SK-N-SH (cell line): ENCODE measurements at regions not wholly inside any gene's neighbourhood (a gene's known extent, or its start where the extent isn't known, plus 50 kb on each side); places are given as distances from the start of the nearest gene placed in this dataset.

Experiments used
- CTCF ChIA-PET: fragments of 300-600, 350-600 bp; formaldehyde crosslinking; extraction: SDS; loops from one replicate; lab custom pipeline; 2021; lab: Yijun Ruan, JAX
- POLR2A ChIA-PET: fragments of 350-600 bp; sonication (Branson Sonifier 250); formaldehyde crosslinking; extraction: SDS; loops from one replicate; lab custom pipeline; 2020; ENCODE audit warnings: antibody characterized with exemption, inconsistent platforms; lab: Yijun Ruan, JAX
- DNase-seq: peaks from one replicate; pipeline ENCODE4 v3.0.0; 2012
- H2AFZ ChIP-seq: fragments of 200-600 bp; sonication (generic); 2 replicates; pipeline ENCODE4 v1.8.1; 2016; ENCODE audit warnings: antibody characterized with exemption, mild to moderate bottlenecking, low read depth
- H3F3A ChIP-seq: fragments of 200-600 bp; sonication (generic); replicated peaks from 2 replicates; pipeline ENCODE3; 2016; ENCODE audit warnings: antibody characterized with exemption, mild to moderate bottlenecking; ENCODE audit not compliant: insufficient read depth
- H3K27ac ChIP-seq, 2 experiments: fragments of 200-500 bp in 1 of 2; fragments of 200-600 bp in 1 of 2; sonication (Bioruptor generic) in 1 of 2; sonication (generic), shearing (Covaris generic) in 1 of 2; 2 replicates each; pipeline versions ENCODE4 v1.5.1 to v1.6.1; 2014 to 2016; ENCODE audit warnings: low read depth in 2 of 2, inconsistent platforms in 1 of 2, low read length in 1 of 2, mild to moderate bottlenecking in 1 of 2, mixed read lengths in 1 of 2
- H3K27me3 ChIP-seq: fragments of 200-600 bp; sonication (generic), shearing (Covaris generic); 2 replicates; pipeline ENCODE4 v1.6.1; 2016; ENCODE audit warnings: mixed run types; ENCODE audit not compliant: insufficient read depth
- H3K36me3 ChIP-seq, 2 experiments: fragments of 200-500 bp in 1 of 2; fragments of 200-600 bp in 1 of 2; sonication (Bioruptor generic) in 1 of 2; sonication (generic) in 1 of 2; replicated peaks in 1 of 2; 2 replicates each; pipeline versions ENCODE3 to v1.5.1; 2014 to 2016; ENCODE audit warnings: low read length in 1 of 2, mild to moderate bottlenecking in 1 of 2; ENCODE audit not compliant: insufficient read depth in 2 of 2, control insufficient read depth in 1 of 2
- H3K4me1 ChIP-seq, 2 experiments: fragments of 200-500 bp in 1 of 2; fragments of 200-600 bp in 1 of 2; sonication (Bioruptor generic) in 1 of 2; sonication (generic), shearing (Covaris generic) in 1 of 2; 2 replicates each; pipeline versions ENCODE4 v1.5.1 to v1.6.1; 2014 to 2016; ENCODE audit warnings: low read depth in 1 of 2, low read length in 1 of 2, mixed run types in 1 of 2; ENCODE audit not compliant: insufficient read depth in 2 of 2, control insufficient read depth in 1 of 2
- H3K4me2 ChIP-seq: fragments of 200-600 bp; sonication (generic), shearing (Covaris generic); 2 replicates; pipeline ENCODE4 v1.6.1; 2017; ENCODE audit warnings: mixed run types
- H3K4me3 ChIP-seq, 2 experiments: fragments of 200-500 bp in 1 of 2; fragments of 200-600 bp in 1 of 2; sonication (Bioruptor generic) in 1 of 2; sonication (generic), shearing (Covaris generic) in 1 of 2; 2 replicates each; pipeline versions ENCODE4 v1.5.1 to v1.8.1; 2014 to 2016; ENCODE audit warnings: low read depth in 2 of 2, inconsistent platforms in 1 of 2, low read length in 1 of 2, mild to moderate bottlenecking in 1 of 2, mixed read lengths in 1 of 2, moderate library complexity in 1 of 2
- H3K79me2 ChIP-seq: fragments of 200-600 bp; sonication (generic); 2 replicates; pipeline ENCODE4 v1.8.1; 2017; ENCODE audit warnings: mild to moderate bottlenecking; ENCODE audit not compliant: insufficient read depth
- H3K9ac ChIP-seq: fragments of 200-600 bp; sonication (generic); 2 replicates; pipeline ENCODE4 v1.6.1; 2017; ENCODE audit warnings: mixed run types
- H3K9me2 ChIP-seq: fragments of 200-600 bp; sonication (generic); 2 replicates; pipeline ENCODE4 v1.6.1; 2017; ENCODE audit warnings: mixed run types
- H3K9me3 ChIP-seq: fragments of 200-600 bp; sonication (generic); 2 replicates; pipeline ENCODE4 v1.6.1; 2017; ENCODE audit warnings: mixed run types, mild to moderate bottlenecking, moderate library complexity
- H4K20me1 ChIP-seq: fragments of 200-600 bp; sonication (generic); 2 replicates; pipeline ENCODE4 v1.6.1; 2017; ENCODE audit warnings: mild to moderate bottlenecking, mixed run types; ENCODE audit not compliant: insufficient read depth
- CHD2 ChIP-seq: fragments of 150-350 bp; IDR thresholded peaks from 2 replicates; pipeline ENCODE4 v1.6.1; 2018; ENCODE audit warnings: low read length; ENCODE audit not compliant: partially characterized antibody
- CTCF ChIP-seq: fragments of 200-600 bp; sonication (generic); IDR thresholded peaks from 2 replicates; pipeline ENCODE4 v1.6.1; 2017; ENCODE audit warnings: antibody characterized with exemption, mild to moderate bottlenecking, moderate library complexity
- FOXJ3 ChIP-seq: sonication (generic); formaldehyde crosslinking; IDR thresholded peaks from 2 replicates; pipeline ENCODE4 v1.5.1; 2020; ENCODE audit warnings: mild to moderate bottlenecking, missing genetic modification reagents
- RAD21 ChIP-seq: IDR thresholded peaks from 2 replicates; pipeline ENCODE4 v1.6.1; 2012; ENCODE audit warnings: mild to moderate bottlenecking, low read length
- SMC3 ChIP-seq: IDR thresholded peaks from 2 replicates; pipeline ENCODE4 v1.6.1; 2012; ENCODE audit warnings: low read depth, low read length, improper control_type of control experiment
- WGBS: methylation state at CpG from one replicate; pipeline ENCODE4 v1.1.6; 2017; ENCODE audit warnings: low lambda C conversion rate; 5-methylcytosine and 5-hydroxymethylcytosine counted together

- Histone ChIP-seq H3K36me3 (no peaks in the 10 kb centered on the region), H3K27me3 (no peaks in the 10 kb centered on the region; the same call in 1 of the 2 replicates), H3K79me2 (no peaks in the 10 kb centered on the region), H2AFZ (no peak overlapping the region), H3K9me2 (no peaks in the 10 kb centered on the region), H3K27ac (no peak overlapping the region), H3K4me1 (no peaks in the 10 kb centered on the region; a peak in 1 of 4 replicates), H3K9ac (no peak overlapping the region), H3K9me3 (no peaks in the 10 kb centered on the region), H3K4me3 (no peak overlapping the region), H3K4me2 (no peak overlapping the region), H3F3A (no peaks in the 10 kb centered on the region), H4K20me1 (no peaks in the 10 kb centered on the region)
- TF ChIP-seq RAD21 (peak; percentile 73), CTCF (peak; percentile 73), CHD2 (no peak), SMC3 (peak; percentile 55)
- POLR2A ChIA-PET: no interaction called here
- CTCF ChIA-PET: interaction anchor here (0.6 to 2.5 kb wide), 18 partner anchors 8 to 859 kb away, joined by 3 to 9 read pairs (median 4); no protein-coding TSS in a partner anchor
- peak; percentile 28 for DNase-seq
- 13% methylated on average over 5 of the region's 5 CpGs for WGBS
These were observed 89.3 kb upstream of the PRKCQ start for GRCh38 chr10:6669269-6669859.

DNA sequence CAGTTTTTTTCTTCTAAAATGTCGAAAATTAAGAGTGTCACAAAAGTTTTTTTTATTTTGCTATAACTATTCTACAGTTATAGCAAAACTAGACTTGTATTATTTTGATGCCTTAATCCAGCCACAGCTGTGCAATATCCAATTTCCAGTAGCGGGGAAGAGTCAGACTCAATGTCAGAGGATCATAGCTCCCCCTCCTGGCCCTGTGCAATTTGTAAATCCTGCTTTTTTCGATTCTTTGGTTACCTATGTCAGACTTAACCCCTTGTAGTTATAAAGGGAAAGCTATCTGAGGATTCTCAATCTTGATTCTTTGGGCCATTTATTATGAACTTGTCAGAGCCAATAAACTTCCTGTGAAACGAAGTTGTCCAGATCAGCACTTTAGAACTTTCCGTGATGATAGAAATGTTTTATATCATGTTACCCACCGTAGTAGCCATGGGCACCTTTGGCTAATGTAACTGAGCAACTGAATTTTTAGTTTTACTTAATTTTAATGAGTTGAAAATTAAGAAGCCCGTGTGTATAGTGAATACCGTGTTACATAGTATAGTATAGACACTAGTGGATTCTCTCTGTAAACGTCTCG is 87.7 kb upstream of the PRKCQ start:
- no peaks in the 10 kb centered on the region; the same call in 1 of the 2 replicates for H3K27me3 ChIP-seq
- no peak overlapping the region; a peak in 1 of 4 replicates for H3K4me3 ChIP-seq
- no peaks in the 10 kb centered on the region for H3F3A ChIP-seq
- ChIA-PET CTCF (interaction anchor here (0.6 to 2.2 kb wide), 34 partner anchors 9 to 770 kb away, joined by 3 to 13 read pairs (median 4); partner anchors contain the start of gene PRKCQ), POLR2A (no interaction called here)
- no peaks in the 10 kb centered on the region; a peak in 1 of 4 replicates for H3K4me1 ChIP-seq
- H2AFZ ChIP-seq: no peak overlapping the region
- peak; percentile 48 for DNase-seq
- H3K9me2 ChIP-seq: no peaks in the 10 kb centered on the region
- no peak overlapping the region for H3K9ac ChIP-seq
- no peak overlapping the region for H3K4me2 ChIP-seq
- WGBS: 7% methylated on average over 10 of the region's 10 CpGs
- H3K79me2 ChIP-seq: no peaks in the 10 kb centered on the region
- TF ChIP-seq CTCF: peak; percentile 72
- peak; percentile 73 for TF ChIP-seq RAD21
- TF ChIP-seq SMC3: peak; percentile 64
- TF ChIP-seq FOXJ3: no peak
- no peaks in the 10 kb centered on the region for H3K36me3 ChIP-seq
- no peaks in the 10 kb centered on the region for H3K9me3 ChIP-seq
- no peaks in the 10 kb centered on the region for H4K20me1 ChIP-seq
- H3K27ac ChIP-seq: no peak overlapping the region
